A549 (cell line): ENCODE measurements at regions not wholly inside any gene's neighbourhood (a gene's known extent, or its start where the extent isn't known, plus 50 kb on each side); places are given as distances from the start of the nearest gene placed in this dataset.

ENCODE experiments used
- ATAC-seq, 2 experiments: fragments of 200-7000 bp in 1 of 2; fragments of >200 bp in 1 of 2; cut with Nextera tagmentation in 1 of 2; cut with Tn5 transposase in 1 of 2; 3 replicates each; pipeline versions ENCODE4 v1.8.0 to v1.9.1; 2018 to 2020; ENCODE audit warnings: mild to moderate bottlenecking in 1 of 2, moderate library complexity in 1 of 2
- CTCF ChIA-PET: fragments of 300-600 bp; sonication (Branson Sonifier 250); formaldehyde crosslinking; extraction: SDS; loops from one replicate; lab custom pipeline; 2021; ENCODE audit warnings: antibody characterized with exemption, inconsistent platforms; lab: Yijun Ruan, JAX
- POLR2A ChIA-PET: fragments of 350-600 bp; formaldehyde crosslinking; extraction: SDS; loops from one replicate; lab custom pipeline; 2021; ENCODE audit warnings: antibody characterized with exemption, inconsistent platforms; lab: Yijun Ruan, JAX
- DNase-seq, 2 experiments: peaks; one replicate each; pipeline versions ENCODE4 v3.0.0 to v3.0.0-alpha.2; 2011 to 2016; ENCODE audit warnings: low read depth in 1 of 2, low spot score in 1 of 2
- FAIRE-seq: peaks from 2 replicates; lab custom pipeline; 2011; peaks lifted over from hg19 to GRCh38; lab: Jason Lieb, UNC
- H3K27ac ChIP-seq, 2 experiments: fragments of >200 bp; sonication (Bioruptor Twin); formaldehyde crosslinking; 3 replicates each; pipeline ENCODE4 v1.5.1; 2016 to 2017
- H3K4me1 ChIP-seq: fragments of >200 bp; sonication (Bioruptor Twin); formaldehyde crosslinking; 3 replicates; pipeline ENCODE4 v1.6.1; 2016
- H3K4me2 ChIP-seq: fragments of >200 bp; sonication (Bioruptor Twin); formaldehyde crosslinking; 3 replicates; pipeline ENCODE4 v1.6.1; 2016
- H3K4me3 ChIP-seq: fragments of >200 bp; sonication (Bioruptor Twin); formaldehyde crosslinking; 3 replicates; pipeline ENCODE4 v1.5.1; 2016
- H3K9me3 ChIP-seq: fragments of >200 bp; sonication (Bioruptor Twin); formaldehyde crosslinking; 3 replicates; pipeline ENCODE4 v1.6.1; 2016
- CEBPB ChIP-seq, 2 experiments: fragments of >200 bp in 1 of 2; sonication (Bioruptor Twin) in 1 of 2; formaldehyde crosslinking in 1 of 2; IDR thresholded peaks; 2 replicates each; pipeline ENCODE4 v1.6.1; 2012 to 2016
- CTCF ChIP-seq: fragments of >200 bp; sonication (Bioruptor Twin); formaldehyde crosslinking; IDR thresholded peaks from 3 replicates; pipeline ENCODE4 v1.5.1; 2016
- ELK1 ChIP-seq: fragments of 150-350 bp; IDR thresholded peaks from 2 replicates; pipeline ENCODE4 v1.6.1; 2014; ENCODE audit warnings: low read depth, mild to moderate bottlenecking, low read length
- HEYL ChIP-seq: fragments of 250-450 bp; sonication (Bioruptor Pico); IDR thresholded peaks from 2 replicates; pipeline ENCODE4 v1.8.0; 2021; ENCODE audit warnings: mild to moderate bottlenecking, moderate library complexity
- HMGXB4 ChIP-seq: fragments of 250-450 bp; sonication (Bioruptor Pico); IDR thresholded peaks from 2 replicates; pipeline ENCODE4 v1.5.0; 2021; ENCODE audit warnings: mild to moderate bottlenecking, moderate library complexity, borderline replicate concordance
- JUN ChIP-seq, 2 experiments: fragments of >200 bp; sonication (Bioruptor Twin); formaldehyde crosslinking; IDR thresholded peaks; 2 replicates in 1 of 2; 3 replicates in 1 of 2; pipeline ENCODE4 v1.6.1; 2016 to 2017
- JUNB ChIP-seq: fragments of >200 bp; sonication (Bioruptor Twin); formaldehyde crosslinking; IDR thresholded peaks from 2 replicates; pipeline ENCODE4 v1.6.1; 2016
- MAZ ChIP-seq: fragments of 150-350 bp; IDR thresholded peaks from 2 replicates; pipeline ENCODE4 v1.6.1; 2014; ENCODE audit warnings: antibody characterized with exemption, low read depth, low read length, borderline replicate concordance
- NR3C1 ChIP-seq: fragments of >200 bp; sonication (Bioruptor Twin); formaldehyde crosslinking; IDR thresholded peaks from 3 replicates; pipeline ENCODE4 v1.6.1; 2017
- PHF8 ChIP-seq: fragments of 200-600 bp; sonication (generic); IDR thresholded peaks from 2 replicates; pipeline ENCODE4 v1.6.1; 2016; ENCODE audit warnings: low read depth, mild to moderate bottlenecking, antibody characterized with exemption, moderate library complexity, borderline replicate concordance
- POLR2A ChIP-seq: IDR thresholded peaks from 2 replicates; pipeline ENCODE4 v1.6.1; 2012; ENCODE audit warnings: mild to moderate bottlenecking, low read length
- RAD21 ChIP-seq, 2 experiments: fragments of >200 bp in 1 of 2; sonication (Bioruptor Twin) in 1 of 2; formaldehyde crosslinking in 1 of 2; IDR thresholded peaks in 1 of 2; conservative IDR thresholded peaks in 1 of 2; 2 replicates in 1 of 2; 3 replicates in 1 of 2; pipeline ENCODE4 v1.6.1; 2012 to 2018; ENCODE audit warnings: inconsistent platforms in 1 of 2
- RCOR1 ChIP-seq: fragments of 150-350 bp; IDR thresholded peaks from 2 replicates; pipeline ENCODE4 v1.6.1; 2014; ENCODE audit warnings: antibody characterized with exemption, low read length, low read depth
- RFX5 ChIP-seq: fragments of 450-650 bp; IDR thresholded peaks from 2 replicates; pipeline ENCODE4 v1.7.1; 2014; ENCODE audit warnings: antibody characterized with exemption, mild to moderate bottlenecking, moderate library complexity
- RNF2 ChIP-seq: fragments of 200-600 bp; sonication (generic); IDR thresholded peaks from 2 replicates; pipeline ENCODE4 v1.6.1; 2016; ENCODE audit warnings: low read depth, mild to moderate bottlenecking, antibody characterized with exemption, moderate library complexity, borderline replicate concordance
- ZC3H11A ChIP-seq: fragments of 450-650 bp; IDR thresholded peaks from 2 replicates; pipeline ENCODE4 v1.6.1; 2014; ENCODE audit warnings: antibody characterized with exemption, mild to moderate bottlenecking
- ZFP36 ChIP-seq: fragments of 450-650 bp; IDR thresholded peaks from 2 replicates; pipeline ENCODE4 v1.6.1; 2014; ENCODE audit warnings: borderline replicate concordance; ENCODE audit not compliant: partially characterized antibody
- WGBS: methylation state at CpG from one replicate; pipeline ENCODE4 v1.1.6; 2017; ENCODE audit errors: missing lambda C conversion rate; 5-methylcytosine and 5-hydroxymethylcytosine counted together
- TF ChIP-seq, protein P1 (sequence below): fragments of 200-600 bp; sonication (generic); IDR thresholded peaks from 2 replicates; pipeline ENCODE4 v1.6.1; 2016; ENCODE audit warnings: antibody characterized with exemption, mild to moderate bottlenecking, moderate library complexity
- TF ChIP-seq, protein P2 (sequence below): fragments of >200 bp; sonication (Bioruptor Twin); formaldehyde crosslinking; IDR thresholded peaks from 2 replicates; pipeline ENCODE4 v1.6.1; 2016
- TF ChIP-seq, protein P3 (sequence below): fragments of 250-450 bp; sonication (Bioruptor Pico); IDR thresholded peaks from 2 replicates; pipeline ENCODE4 v1.5.0; 2020; ENCODE audit warnings: low read depth, mild to moderate bottlenecking, moderate library complexity

DNA sequence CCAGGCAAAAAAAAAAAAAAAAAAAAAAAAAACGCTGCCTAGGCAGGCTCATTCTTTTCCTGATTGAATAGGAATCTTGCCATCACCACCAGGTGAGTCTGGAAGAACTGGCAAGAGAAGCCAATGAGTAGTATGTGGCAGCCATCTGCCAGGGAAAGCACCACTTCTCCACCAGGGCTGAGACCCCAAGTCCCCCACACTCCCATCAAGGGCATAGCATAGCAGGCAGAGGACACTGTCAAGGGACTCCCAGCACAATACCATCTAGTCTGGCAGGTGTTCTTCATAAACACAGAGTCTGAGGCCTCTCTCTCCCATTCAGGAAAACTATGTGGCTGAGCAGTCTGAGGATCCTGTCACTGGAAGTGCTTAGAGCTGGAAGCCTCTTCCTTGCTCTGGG is 538.1 kb upstream of the DSEL start:
- ChIA-PET CTCF (no interaction called here), POLR2A (no interaction called here)
- no peak overlapping the region for H3K4me2 ChIP-seq
- DNase-seq (no peak), ATAC-seq (no peak), FAIRE-seq (no peak)
- no peaks in the 10 kb centered on the region for H3K9me3 ChIP-seq
- TF ChIP-seq ELK1, result no peak
- TF ChIP-seq NR3C1, result no peak
- TF ChIP-seq ZC3H11A, result no peak
- TF ChIP-seq JUNB, result no peak
- TF ChIP-seq PHF8, result no peak
- TF ChIP-seq RCOR1, result no peak
- no peak for TF ChIP-seq JUN (IDR thresholded peaks at IDR 0.05)
- TF ChIP-seq, protein P1, sequence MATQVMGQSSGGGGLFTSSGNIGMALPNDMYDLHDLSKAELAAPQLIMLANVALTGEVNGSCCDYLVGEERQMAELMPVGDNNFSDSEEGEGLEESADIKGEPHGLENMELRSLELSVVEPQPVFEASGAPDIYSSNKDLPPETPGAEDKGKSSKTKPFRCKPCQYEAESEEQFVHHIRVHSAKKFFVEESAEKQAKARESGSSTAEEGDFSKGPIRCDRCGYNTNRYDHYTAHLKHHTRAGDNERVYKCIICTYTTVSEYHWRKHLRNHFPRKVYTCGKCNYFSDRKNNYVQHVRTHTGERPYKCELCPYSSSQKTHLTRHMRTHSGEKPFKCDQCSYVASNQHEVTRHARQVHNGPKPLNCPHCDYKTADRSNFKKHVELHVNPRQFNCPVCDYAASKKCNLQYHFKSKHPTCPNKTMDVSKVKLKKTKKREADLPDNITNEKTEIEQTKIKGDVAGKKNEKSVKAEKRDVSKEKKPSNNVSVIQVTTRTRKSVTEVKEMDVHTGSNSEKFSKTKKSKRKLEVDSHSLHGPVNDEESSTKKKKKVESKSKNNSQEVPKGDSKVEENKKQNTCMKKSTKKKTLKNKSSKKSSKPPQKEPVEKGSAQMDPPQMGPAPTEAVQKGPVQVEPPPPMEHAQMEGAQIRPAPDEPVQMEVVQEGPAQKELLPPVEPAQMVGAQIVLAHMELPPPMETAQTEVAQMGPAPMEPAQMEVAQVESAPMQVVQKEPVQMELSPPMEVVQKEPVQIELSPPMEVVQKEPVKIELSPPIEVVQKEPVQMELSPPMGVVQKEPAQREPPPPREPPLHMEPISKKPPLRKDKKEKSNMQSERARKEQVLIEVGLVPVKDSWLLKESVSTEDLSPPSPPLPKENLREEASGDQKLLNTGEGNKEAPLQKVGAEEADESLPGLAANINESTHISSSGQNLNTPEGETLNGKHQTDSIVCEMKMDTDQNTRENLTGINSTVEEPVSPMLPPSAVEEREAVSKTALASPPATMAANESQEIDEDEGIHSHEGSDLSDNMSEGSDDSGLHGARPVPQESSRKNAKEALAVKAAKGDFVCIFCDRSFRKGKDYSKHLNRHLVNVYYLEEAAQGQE, result no peak
- TF ChIP-seq CEBPB (IDR thresholded peaks at IDR 0.05), result no peak
- TF ChIP-seq CTCF, result no peak
- no peak for TF ChIP-seq RFX5
- TF ChIP-seq, protein P2, sequence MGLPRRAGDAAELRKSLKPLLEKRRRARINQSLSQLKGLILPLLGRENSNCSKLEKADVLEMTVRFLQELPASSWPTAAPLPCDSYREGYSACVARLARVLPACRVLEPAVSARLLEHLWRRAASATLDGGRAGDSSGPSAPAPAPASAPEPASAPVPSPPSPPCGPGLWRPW, result no peak
- TF ChIP-seq HEYL (CRISPR knock-in tag), result no peak
- no peak for TF ChIP-seq MAZ
- TF ChIP-seq RAD21 (conservative IDR thresholded peaks at IDR 0.05 in 1 of 2, IDR thresholded peaks at IDR 0.05 in 1 of 2), result no peak
- TF ChIP-seq RNF2, result no peak
- TF ChIP-seq HMGXB4 (CRISPR knock-in tag), result no peak
- TF ChIP-seq POLR2A, result no peak
- no peak for TF ChIP-seq ZFP36
- TF ChIP-seq, protein P3, sequence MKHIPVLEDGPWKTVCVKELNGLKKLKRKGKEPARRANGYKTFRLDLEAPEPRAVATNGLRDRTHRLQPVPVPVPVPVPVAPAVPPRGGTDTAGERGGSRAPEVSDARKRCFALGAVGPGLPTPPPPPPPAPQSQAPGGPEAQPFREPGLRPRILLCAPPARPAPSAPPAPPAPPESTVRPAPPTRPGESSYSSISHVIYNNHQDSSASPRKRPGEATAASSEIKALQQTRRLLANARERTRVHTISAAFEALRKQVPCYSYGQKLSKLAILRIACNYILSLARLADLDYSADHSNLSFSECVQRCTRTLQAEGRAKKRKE (CRISPR knock-in tag), result no peak
- WGBS, result 0% methylated on average over 1 of the region's 1 CpG
- H3K27ac ChIP-seq, result no peak overlapping the region
- no peak overlapping the region for H3K4me3 ChIP-seq
- H3K4me1 ChIP-seq, result no peaks in the 10 kb centered on the region
